GM21528 (cell line): ENCODE measurements at regions not wholly inside any gene's neighbourhood (a gene's known extent, or its start where the extent isn't known, plus 50 kb on each side); places are given as distances from the start of the nearest gene placed in this dataset.
"Not testable (repeated sequence)": the region's sequence is repeated elsewhere in the genome, so short reads cannot be mapped to it uniquely, and the experiment has no call there.

Experiments used
- ATAC-seq: cut with Tn5 transposase; IDR thresholded peaks from one replicate; pipeline ENCODE4 v1.9.1; 2021; ENCODE audit warnings: mild to moderate bottlenecking, moderate library complexity; ENCODE audit not compliant: unreplicated experiment, low FRiP score

- ATAC-seq = no peak
Observed at GRCh38 chr1:163471779-163472650, 150.3 kb downstream of the NUF2 start.

GRCh38 chr1:163472651-163473248 is 151.0 kb downstream of the NUF2 start:
- no peak for ATAC-seq

- no peak for ATAC-seq
Observed at GRCh38 chr1:163477276-163477830, 155.6 kb downstream of the NUF2 start.

GRCh38 chr1:163498391-163499330 is 176.9 kb downstream of the NUF2 start:
- not testable (repeated sequence) for ATAC-seq

GRCh38 chr1:163504331-163504978 is 182.7 kb downstream of the NUF2 start:
- no peak for ATAC-seq

GRCh38 chr1:163509114-163509513 is 187.4 kb downstream of the NUF2 start:
- no peak for ATAC-seq

GRCh38 chr1:163512349-163512989 is 190.7 kb downstream of the NUF2 start:
- no peak for ATAC-seq

- no peak for ATAC-seq
Observed at GRCh38 chr1:163523375-163524029, 201.7 kb downstream of the NUF2 start.

- peak; percentile 78 for ATAC-seq
Observed at GRCh38 chr1:163528710-163529348, 207.1 kb downstream of the NUF2 start.

- ATAC-seq = no peak
Observed at GRCh38 chr1:163531345-163531744, 209.6 kb downstream of the NUF2 start.

GRCh38 chr1:163535401-163535800 is 213.6 kb downstream of the NUF2 start:
- ATAC-seq = no peak

- no peak for ATAC-seq
Observed at GRCh38 chr1:163535807-163536206, 214.1 kb downstream of the NUF2 start.

- no peak for ATAC-seq
Observed at GRCh38 chr1:163537809-163538208, 216.1 kb downstream of the NUF2 start.

GRCh38 chr1:163538667-163539066 is 216.9 kb downstream of the NUF2 start:
- no peak for ATAC-seq

- ATAC-seq = no peak
Observed at GRCh38 chr1:163540727-163541126, 219.0 kb downstream of the NUF2 start.

GRCh38 chr1:163544441-163544840 is 222.7 kb downstream of the NUF2 start:
- ATAC-seq = no peak

- ATAC-seq = no peak
Observed at GRCh38 chr1:163558162-163558561, 236.4 kb downstream of the NUF2 start.

GRCh38 chr1:163561580-163562295 is 240.0 kb downstream of the NUF2 start:
- ATAC-seq = no peak
